GM10266 (cell line): ENCODE measurements at regions not wholly inside any gene's neighbourhood (a gene's known extent, or its start where the extent isn't known, plus 50 kb on each side); places are given as distances from the start of the nearest gene placed in this dataset.

ENCODE experiments used
- DNase-seq: peaks from one replicate; pipeline ENCODE4 v3.0.0; 2012; ENCODE audit errors: extremely low spot score
- CTCF ChIP-seq: IDR thresholded peaks from 2 replicates; pipeline ENCODE4 v1.5.1; 2012; ENCODE audit warnings: mild to moderate bottlenecking, low read depth; ENCODE audit not compliant: control insufficient read depth, insufficient read depth; ENCODE audit errors: missing control alignments

GRCh38 chr2:74063486-74063885 lies 78.8 kb downstream of the TET3 start:
- no peak for TF ChIP-seq CTCF
- no peak for DNase-seq

- DNase-seq, result no peak
These were observed 80.7 kb downstream of the TET3 start for GRCh38 chr2:74065456-74065855.

GRCh38 chr2:74066491-74067203 lies 81.1 kb downstream of the BOLA3 start:
- TF ChIP-seq CTCF, result no peak
- no peak for DNase-seq

More at GRCh38 chr2:74065456-74065855, 80.7 kb downstream of the TET3 start:
- no peak for TF ChIP-seq CTCF

GRCh38 chr2:74067221-74067747 lies 80.4 kb downstream of the BOLA3 start:
- no peak for DNase-seq

GRCh38 chr2:74070991-74071390 lies 76.7 kb downstream of the BOLA3 start:
- no peak for TF ChIP-seq CTCF
- no peak for DNase-seq

More at GRCh38 chr2:74067221-74067747, 80.4 kb downstream of the BOLA3 start:
- TF ChIP-seq CTCF, result no peak

GRCh38 chr2:74071426-74071825 lies 76.3 kb downstream of the BOLA3 start:
- no peak for TF ChIP-seq CTCF
- DNase-seq, result no peak

GRCh38 chr2:74072565-74072964 lies 75.1 kb downstream of the BOLA3 start:
- no peak for TF ChIP-seq CTCF
- no peak for DNase-seq
